Endodermal cell (in vitro differentiated cells): ENCODE measurements at regions not wholly inside any gene's neighbourhood (a gene's known extent, or its start where the extent isn't known, plus 50 kb on each side); places are given as distances from the start of the nearest gene placed in this dataset.

Experiments
- DNase-seq: peaks from one replicate; pipeline ENCODE4 v3.0.0-alpha.2; 2017
- H3K27ac ChIP-seq: 2 replicates; pipeline ENCODE4 v1.5.1; 2013; ENCODE audit warnings: mild to moderate bottlenecking, low read depth, low read length, moderate library complexity
- H3K27me3 ChIP-seq: 2 replicates; pipeline ENCODE4 v1.6.1; 2013; ENCODE audit warnings: mild to moderate bottlenecking, low read length, moderate library complexity; ENCODE audit not compliant: insufficient read depth, control insufficient read depth, poor library complexity, severe bottlenecking
- H3K36me3 ChIP-seq: 2 replicates; pipeline ENCODE4 v1.7.0; 2013; ENCODE audit warnings: mild to moderate bottlenecking, low read length, moderate library complexity; ENCODE audit not compliant: control insufficient read depth, insufficient read depth
- H3K4me1 ChIP-seq: one replicate; pipeline ENCODE4 v1.7.0; 2013; ENCODE audit warnings: low read length; ENCODE audit not compliant: control insufficient read depth, insufficient read depth
- H3K4me3 ChIP-seq: 2 replicates; pipeline ENCODE4 v1.5.1; 2013; ENCODE audit warnings: mild to moderate bottlenecking, low read length, moderate library complexity
- H3K9ac ChIP-seq: 2 replicates; pipeline ENCODE4 v1.6.1; 2013; ENCODE audit warnings: mild to moderate bottlenecking, low read length, moderate library complexity; ENCODE audit not compliant: poor library complexity, severe bottlenecking; ENCODE audit errors: extremely low read depth
- H3K9me3 ChIP-seq: 2 replicates; pipeline ENCODE4 v1.6.1; 2013; ENCODE audit warnings: mild to moderate bottlenecking, low read length, moderate library complexity; ENCODE audit not compliant: control insufficient read depth
- H3K27ac Mint-ChIP-seq: 2 replicates; pipeline ENCODE4 v1.8.0; 2020; ENCODE audit warnings: mixed read lengths
- H3K27me3 Mint-ChIP-seq: 2 replicates; pipeline ENCODE4 v1.8.0; 2021; ENCODE audit warnings: mild to moderate bottlenecking, mixed read lengths; ENCODE audit not compliant: insufficient read depth
- H3K36me3 Mint-ChIP-seq: 2 replicates; pipeline ENCODE4 v1.8.0; 2020; ENCODE audit warnings: low read depth, mixed read lengths
- H3K4me1 Mint-ChIP-seq: 2 replicates; pipeline ENCODE4 v1.8.0; 2020; ENCODE audit warnings: mixed read lengths
- H3K4me3 Mint-ChIP-seq: 2 replicates; pipeline ENCODE4 v1.8.0; 2020; ENCODE audit warnings: mild to moderate bottlenecking, moderate library complexity, mixed read lengths
- H3K9me3 Mint-ChIP-seq: 2 replicates; pipeline ENCODE4 v1.8.0; 2020; ENCODE audit warnings: mild to moderate bottlenecking, mixed read lengths
- CTCF ChIP-seq: fragments of 200-600 bp; sonication (generic); conservative IDR thresholded peaks from 2 replicates; pipeline ENCODE4 v1.5.0; 2021; ENCODE audit warnings: antibody characterized with exemption, mild to moderate bottlenecking
- WGBS, 2 experiments: methylation state at CpG; one replicate each; pipeline versions ENCODE4 v1.1.5 to v1.1.7; 2013; ENCODE audit warnings: missing lambda C conversion rate in 2 of 2, mixed read lengths in 1 of 2; ENCODE audit not compliant: insufficient coverage in 1 of 2, insufficient read length in 1 of 2; 5-methylcytosine and 5-hydroxymethylcytosine counted together

GRCh38 chr5:128637031-128637430 lies 99.0 kb upstream of the FBN2 start:
- H3K4me1 Mint-ChIP-seq = no peaks in the 10 kb centered on the region
- TF ChIP-seq CTCF = no peak
- H3K36me3 Mint-ChIP-seq = no peaks in the 10 kb centered on the region
- no peak overlapping the region for H3K27ac Mint-ChIP-seq
- no peaks in the 10 kb centered on the region for H3K4me1 ChIP-seq
- H3K9me3 ChIP-seq = no peaks in the 10 kb centered on the region
- H3K9me3 Mint-ChIP-seq = no peaks in the 10 kb centered on the region
- H3K27me3 Mint-ChIP-seq = peaks cover 3% of the 10 kb centered on the region
- no peak overlapping the region for H3K4me3 ChIP-seq
- DNase-seq = no peak
- WGBS, 2 experiments = 96 to 100% methylated on average over 3 to 4 of the region's 4 CpGs
- H3K4me3 Mint-ChIP-seq = no peak overlapping the region
- no peaks in the 10 kb centered on the region for H3K27me3 ChIP-seq
- H3K9ac ChIP-seq = no peak overlapping the region
- no peak overlapping the region for H3K27ac ChIP-seq
- no peaks in the 10 kb centered on the region for H3K36me3 ChIP-seq

GRCh38 chr5:128641861-128642260 lies 103.8 kb upstream of the FBN2 start:
- Histone ChIP-seq H3K9me3 (no peaks in the 10 kb centered on the region), H3K4me3 (no peak overlapping the region), H3K27ac (no peak overlapping the region), H3K4me1 (no peaks in the 10 kb centered on the region), H3K9ac (no peak overlapping the region), H3K27me3 (no peaks in the 10 kb centered on the region), H3K36me3 (no peaks in the 10 kb centered on the region)
- Mint-ChIP-seq H3K36me3 (no peaks in the 10 kb centered on the region), H3K4me3 (no peak overlapping the region), H3K4me1 (peaks cover 3% of the 10 kb centered on the region), H3K27me3 (peaks cover 4% of the 10 kb centered on the region), H3K9me3 (no peaks in the 10 kb centered on the region), H3K27ac (no peak overlapping the region)
- no peak for TF ChIP-seq CTCF
- 100% methylated on average over 1 of the region's 1 CpG for WGBS, 2 experiments
- DNase-seq = no peak

GRCh38 chr5:128644863-128645262 lies 106.8 kb upstream of the FBN2 start:
- H3K4me3 Mint-ChIP-seq = no peak overlapping the region
- 92 to 100% methylated on average over 2 to 4 of the region's 4 CpGs for WGBS, 2 experiments
- no peak overlapping the region for H3K9ac ChIP-seq

More at GRCh38 chr5:128644863-128645262, 106.8 kb upstream of the FBN2 start:
- Mint-ChIP-seq H3K4me1 (peaks cover 3% of the 10 kb centered on the region), H3K27ac (no peak overlapping the region), H3K27me3 (peaks cover 4% of the 10 kb centered on the region), H3K9me3 (no peaks in the 10 kb centered on the region), H3K36me3 (no peaks in the 10 kb centered on the region)
- TF ChIP-seq CTCF = no peak
- Histone ChIP-seq H3K36me3 (no peaks in the 10 kb centered on the region), H3K9me3 (no peaks in the 10 kb centered on the region), H3K27me3 (no peaks in the 10 kb centered on the region), H3K27ac (no peak overlapping the region), H3K4me1 (no peaks in the 10 kb centered on the region), H3K4me3 (no peak overlapping the region)
- no peak for DNase-seq
